HG03060 (cell line): ENCODE measurements at regions not wholly inside any gene's neighbourhood (a gene's known extent, or its start where the extent isn't known, plus 50 kb on each side); places are given as distances from the start of the nearest gene placed in this dataset.
"Not testable (repeated sequence)": the region's sequence is repeated elsewhere in the genome, so short reads cannot be mapped to it uniquely, and the experiment has no call there.

Source experiments
- ATAC-seq: cut with Tn5 transposase; IDR thresholded peaks from one replicate; pipeline ENCODE4 v1.9.1; 2021; ENCODE audit warnings: low read depth, moderate number of reproducible peaks; ENCODE audit not compliant: unreplicated experiment

DNA sequence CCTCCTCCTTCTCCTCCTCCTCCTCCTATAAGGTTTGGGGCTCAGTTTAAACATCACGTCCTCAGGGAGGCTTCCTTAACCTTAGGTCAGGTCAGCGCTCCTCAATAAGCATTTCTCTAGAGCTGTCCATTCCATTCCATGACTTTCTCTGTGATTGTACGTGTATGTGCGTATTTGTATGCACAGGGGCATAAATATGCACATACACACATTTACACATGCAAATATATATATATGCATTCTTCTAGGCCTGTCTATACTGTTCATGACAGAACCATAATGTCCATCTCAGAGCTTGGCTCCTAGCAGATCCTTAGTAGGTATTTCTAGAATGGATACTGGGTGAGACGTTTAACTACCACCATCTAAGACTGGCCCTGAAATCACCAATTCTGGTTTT, 258.6 kb downstream of the STIM2 start:
- ATAC-seq = no peak

DNA sequence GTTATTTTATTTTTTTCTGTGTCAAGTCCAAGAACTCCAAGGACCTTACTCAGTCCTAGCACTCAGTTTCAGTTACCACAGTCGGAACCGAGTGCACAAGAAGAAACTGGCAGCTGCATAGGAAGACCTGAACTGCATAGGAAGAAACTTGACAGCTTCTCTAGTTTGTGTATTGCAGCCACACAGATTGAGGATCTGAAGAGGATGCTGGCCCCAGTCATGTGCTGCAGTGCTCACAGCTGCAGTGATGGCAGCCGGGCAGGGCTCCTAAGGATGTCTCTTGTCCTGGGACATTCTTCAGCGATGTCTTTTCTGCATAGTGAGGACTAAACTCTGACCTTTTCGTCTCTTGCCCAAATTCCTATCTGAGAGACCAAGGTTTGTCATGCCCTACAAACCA, 261.2 kb downstream of the STIM2 start:
- ATAC-seq = no peak

DNA sequence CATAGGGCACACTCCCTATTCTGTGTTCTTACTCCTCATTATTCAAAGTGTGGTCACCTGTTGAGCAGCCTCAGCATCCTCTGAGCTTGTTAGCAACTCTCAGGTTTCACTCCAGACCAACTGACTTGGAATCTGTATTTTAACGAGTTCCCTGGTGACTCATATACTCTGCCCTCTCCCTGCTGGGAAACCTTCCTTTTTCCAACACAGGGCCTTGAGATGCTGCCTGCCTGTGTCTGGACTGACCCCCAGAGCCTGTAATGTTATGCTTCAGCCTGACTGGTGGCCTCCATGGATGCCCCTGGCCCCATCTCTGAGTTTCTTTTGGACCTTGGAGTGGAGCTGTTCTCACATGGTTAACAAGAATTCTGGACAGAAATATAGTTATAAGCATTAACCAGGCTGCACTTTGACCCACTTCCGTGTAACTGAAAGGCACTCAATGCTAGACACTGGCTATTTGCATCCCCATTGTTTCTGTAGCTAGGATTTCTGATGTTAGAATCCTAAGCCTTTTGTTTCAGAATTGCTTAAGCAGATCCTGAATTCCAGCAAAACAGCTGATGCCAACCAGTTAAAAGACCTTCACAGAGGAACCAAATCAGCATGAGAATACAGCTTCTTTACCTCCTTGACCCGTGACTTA, 262.6 kb downstream of the STIM2 start:
- ATAC-seq = no peak

DNA sequence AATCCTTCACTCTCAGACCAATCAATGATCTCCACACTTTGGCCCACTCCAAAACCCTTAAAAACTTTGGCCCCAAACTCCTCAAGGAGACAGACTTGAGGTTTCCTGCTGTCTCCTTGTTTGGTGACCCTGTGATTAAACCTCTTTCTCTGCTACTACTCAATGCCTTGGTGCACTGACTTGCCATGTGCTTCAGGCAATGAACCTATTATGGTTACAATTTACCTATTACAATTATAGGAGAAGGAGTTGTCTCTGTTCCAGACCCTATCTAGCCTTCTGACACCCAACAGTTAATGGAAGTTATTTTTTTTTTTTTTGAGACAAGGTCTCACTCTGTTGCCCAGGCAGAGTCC, 263.1 kb downstream of the STIM2 start:
- no peak for ATAC-seq

DNA sequence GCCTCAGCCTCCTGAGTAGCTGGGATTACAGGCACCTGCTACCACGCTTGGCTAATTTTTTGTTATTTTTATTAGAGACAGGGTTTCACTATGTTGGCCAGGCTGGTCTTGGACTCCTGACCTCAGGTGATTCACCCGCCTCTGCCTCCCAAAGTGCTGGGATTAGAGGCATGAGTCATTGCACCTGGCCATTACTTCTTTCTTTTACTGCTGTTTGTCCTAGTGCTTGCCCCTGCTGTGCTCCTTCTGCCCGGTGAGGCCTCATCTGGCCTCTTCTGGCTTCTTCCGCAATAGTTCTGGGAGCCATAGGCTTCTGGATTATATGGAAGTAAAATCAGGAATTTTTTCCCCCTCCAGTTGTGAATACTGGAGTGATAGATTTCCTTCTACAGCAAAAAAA, 266.3 kb downstream of the STIM2 start:
- ATAC-seq = not testable (repeated sequence)

DNA sequence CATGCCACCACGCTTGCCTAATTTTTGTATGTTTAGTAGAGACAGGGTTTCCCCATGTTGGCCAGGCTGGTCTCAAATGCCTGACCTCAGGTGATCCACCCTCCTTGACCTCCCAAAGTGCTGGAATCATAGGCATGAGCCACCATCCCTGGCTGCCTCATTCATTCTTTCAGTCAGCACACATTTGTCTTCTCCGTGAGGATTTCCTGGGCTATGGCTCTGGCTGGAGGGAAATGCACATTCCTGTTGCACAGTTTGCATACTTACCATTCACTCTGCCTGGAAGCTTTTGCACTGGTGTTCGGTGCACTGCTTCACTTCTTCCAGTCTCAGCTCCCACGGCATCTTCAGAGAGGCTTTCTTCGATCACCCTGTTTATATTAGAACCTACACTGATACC, 267.8 kb downstream of the STIM2 start:
- no peak for ATAC-seq

DNA sequence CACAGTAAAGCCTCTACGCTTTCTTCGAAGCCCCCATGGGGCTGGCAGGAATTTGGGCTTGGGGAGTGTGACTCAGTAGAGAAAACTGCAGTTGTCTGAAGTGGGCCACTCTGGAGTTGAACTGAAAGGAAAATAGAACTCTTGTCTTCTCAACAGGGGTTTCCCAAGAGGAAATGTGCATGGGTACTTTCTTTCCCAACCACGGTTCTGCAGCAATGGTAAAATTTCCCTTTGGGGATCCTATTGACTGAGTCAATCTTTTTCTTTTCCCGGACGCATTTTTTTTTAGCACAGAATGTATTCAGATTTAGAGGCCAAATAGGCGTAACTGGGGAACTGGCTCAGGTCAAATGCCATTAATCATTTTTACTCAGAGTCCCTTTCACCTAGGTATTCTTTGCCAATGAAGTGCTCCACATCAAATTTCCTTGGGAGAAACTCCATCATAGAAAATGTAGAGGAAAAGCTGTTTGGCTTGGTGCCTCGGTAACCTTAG, 269.3 kb downstream of the STIM2 start:
- no peak for ATAC-seq

DNA sequence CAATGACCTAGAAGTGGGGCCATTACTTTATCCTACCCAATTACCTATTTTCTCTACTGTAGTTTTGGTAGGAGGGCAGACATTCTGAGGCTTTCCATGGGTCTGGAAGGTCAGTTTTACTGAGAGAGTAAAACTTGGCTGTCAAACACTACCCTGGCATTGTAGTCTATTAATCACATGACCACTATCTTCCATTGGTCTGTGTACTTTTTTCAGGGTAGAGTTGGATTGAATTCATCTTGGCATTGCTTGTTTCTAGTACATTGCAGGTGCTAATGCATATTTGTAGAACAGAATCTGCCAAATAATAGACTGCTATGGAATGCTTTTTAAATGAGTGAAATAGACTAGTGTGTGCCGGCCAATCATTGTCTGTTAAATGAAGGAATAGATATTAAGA, 271.9 kb downstream of the STIM2 start:
- ATAC-seq = no peak

DNA sequence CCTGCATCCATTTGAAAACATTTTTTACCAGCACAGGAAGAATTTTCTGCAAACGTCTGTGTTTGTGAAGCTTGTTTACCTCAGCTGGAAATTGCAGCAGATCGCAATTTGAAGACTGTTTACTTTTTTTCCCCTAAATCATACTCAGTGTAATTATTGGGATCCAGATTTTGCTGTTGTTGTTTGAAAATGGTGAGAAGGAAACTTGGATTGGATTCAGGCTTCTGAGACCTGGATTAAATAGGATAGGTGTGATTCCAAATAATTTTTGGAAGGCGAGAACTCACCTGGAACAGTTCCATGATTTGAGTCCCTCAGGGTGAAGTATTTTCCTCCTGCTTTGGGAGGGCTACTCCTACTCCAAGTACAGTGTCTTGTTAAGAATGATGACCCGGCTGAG, 279.8 kb downstream of the STIM2 start:
- no peak for ATAC-seq

DNA sequence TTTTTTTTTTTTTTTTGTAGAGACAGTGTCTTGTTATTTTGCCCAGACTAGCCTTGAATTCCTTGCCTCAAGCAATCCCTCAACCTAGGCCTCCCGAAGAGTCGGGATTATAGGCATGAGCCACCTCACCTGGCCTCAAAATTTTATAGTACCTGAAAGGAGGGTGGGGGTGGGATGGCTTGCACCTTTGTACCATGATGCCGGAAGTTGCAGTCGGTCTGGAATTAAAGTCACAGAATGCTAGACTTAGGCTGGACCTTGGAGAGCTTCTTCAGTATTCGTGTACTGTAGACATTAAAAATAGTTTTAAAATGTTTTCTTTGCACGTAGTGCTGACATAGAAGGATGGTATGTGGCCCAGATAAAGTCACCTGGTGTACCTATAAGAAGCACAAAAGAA, 280.9 kb downstream of the STIM2 start:
- ATAC-seq = no peak

DNA sequence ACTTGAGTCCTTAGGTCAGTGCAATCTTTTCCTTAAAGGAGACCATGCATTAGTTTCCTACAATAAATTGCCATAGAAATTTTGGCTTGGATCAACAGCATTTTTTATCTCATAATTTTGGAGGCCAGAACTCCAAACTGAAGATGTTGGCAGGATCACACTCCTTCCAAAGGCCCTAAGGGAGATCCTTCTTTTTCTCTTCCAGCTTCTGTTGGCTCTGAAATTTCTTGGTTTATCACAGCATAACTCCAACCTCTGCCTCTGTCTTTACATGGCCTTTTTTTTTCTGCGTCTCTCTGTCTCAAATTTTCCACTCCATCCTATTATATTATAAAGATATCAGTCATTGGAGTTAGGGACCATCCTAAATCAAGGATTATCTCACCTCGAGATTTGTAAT, 282.2 kb downstream of the STIM2 start:
- ATAC-seq = no peak

DNA sequence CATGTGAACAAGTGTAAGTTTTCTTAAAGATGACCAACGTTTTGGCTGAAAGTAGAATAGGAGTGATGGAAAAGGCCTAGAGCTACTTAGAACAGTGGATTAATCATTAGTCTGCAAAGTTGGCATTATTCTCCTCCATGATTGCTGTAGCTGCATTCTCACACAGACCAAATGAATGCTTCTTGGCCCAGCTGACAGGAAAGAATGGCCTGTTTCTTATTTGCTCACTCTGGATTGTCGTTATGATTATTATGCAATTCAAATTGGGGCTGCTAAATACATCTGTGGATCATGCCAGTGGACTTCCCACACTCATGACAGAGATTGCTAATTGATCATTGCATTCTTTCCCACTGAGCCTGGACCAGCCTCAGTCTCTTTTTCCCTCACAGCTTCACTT, 285.0 kb downstream of the STIM2 start:
- ATAC-seq = no peak

DNA sequence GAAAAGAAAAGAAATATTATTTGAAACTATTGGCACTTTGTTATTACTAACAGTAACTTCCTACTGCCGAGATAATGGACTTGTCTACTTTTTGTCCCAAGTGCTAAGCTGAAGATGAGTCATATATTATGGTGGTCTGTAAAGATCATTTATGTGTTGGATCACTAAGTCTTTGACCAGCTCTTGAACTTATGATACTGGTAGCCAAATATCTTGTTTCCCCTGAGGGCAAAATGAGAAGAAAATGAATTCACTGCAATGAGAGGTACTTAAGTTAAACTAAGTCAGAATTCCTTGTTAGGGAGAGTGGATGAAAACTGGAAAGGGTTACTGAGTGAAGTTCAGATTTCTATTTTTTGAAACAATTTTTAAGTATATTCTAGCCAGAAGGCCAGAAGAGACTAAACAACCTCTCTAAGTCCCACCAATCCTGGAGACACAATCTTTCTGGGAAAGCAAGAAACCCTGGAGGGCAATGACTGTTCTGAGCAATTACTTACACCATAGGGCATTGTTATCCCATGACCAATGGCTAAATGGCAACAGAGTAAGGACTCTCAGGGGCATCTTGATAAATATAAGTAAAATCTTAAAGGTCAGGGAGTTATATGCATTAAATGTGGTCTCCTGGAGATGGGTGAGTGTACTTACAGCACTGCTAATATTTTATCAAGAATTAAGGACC, 287.7 kb downstream of the STIM2 start:
- ATAC-seq = no peak

DNA sequence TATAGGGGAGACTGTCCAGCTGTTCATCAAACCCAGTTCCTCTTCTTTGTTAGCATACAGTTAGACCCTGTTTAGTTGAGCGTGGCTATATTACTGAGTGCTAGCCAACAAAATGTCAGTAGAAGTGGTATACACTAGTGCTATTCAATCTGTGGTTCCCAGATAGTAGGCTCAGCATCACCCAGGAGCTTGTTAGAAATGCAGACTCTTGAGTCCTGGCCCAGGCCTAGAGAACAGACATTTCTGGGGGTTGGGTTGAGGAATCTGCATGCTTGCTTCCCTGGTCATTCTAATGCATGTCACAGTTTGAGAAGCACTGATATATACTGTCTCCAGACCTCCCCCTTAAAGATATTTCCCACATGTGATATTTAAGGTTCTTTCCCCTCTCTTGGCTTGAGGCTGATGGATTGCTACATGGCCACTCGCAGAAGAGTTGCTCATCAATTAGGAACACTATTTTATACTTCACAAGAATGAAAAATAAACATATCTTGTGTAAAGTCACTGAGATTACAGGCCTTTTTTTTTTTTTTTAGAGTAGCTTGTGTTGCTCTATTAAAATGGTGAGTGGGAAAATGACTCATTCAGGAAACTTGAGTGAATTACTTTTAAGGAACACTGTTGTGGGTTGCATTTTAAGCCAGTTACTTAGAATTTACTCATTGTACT, 289.0 kb downstream of the STIM2 start:
- no peak for ATAC-seq

DNA sequence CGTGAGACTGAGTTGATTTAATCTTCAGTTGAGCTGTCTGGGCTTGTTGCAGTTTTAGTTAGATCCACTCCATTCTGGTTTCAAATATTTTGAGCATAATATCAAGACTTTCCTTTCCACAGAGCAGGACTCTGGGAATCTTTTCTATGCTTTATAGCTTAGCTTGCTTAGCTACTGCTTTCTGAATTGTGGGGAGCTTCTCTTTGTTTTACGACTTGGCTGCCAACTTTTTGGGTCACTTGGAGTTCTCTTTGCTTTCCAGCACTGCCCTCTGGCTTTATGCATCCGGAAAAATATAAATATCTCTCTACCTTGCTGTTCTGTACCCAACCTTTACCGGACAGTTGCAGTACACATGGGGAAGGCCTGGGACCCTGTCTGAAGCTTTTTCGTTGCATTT, 292.1 kb downstream of the STIM2 start:
- no peak for ATAC-seq

DNA sequence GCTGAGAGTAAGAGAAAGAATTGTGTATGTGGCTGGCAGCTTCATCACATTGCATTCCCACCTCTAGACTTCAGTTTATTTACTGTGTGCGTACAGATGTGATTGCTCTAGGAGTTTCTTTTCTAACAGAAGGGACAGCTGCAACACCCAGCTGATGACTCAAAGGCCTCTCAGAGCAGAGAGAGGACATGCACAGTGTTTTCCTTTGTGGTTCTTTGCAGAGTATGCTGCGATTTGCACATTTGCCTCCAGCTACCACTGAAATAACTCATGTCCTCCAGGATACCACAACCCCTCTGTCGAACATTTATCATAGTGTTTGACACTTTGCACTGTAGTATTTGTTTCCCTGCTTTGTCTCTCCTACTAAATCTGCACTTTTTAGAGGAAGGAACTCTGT, 294.1 kb downstream of the STIM2 start:
- no peak for ATAC-seq

DNA sequence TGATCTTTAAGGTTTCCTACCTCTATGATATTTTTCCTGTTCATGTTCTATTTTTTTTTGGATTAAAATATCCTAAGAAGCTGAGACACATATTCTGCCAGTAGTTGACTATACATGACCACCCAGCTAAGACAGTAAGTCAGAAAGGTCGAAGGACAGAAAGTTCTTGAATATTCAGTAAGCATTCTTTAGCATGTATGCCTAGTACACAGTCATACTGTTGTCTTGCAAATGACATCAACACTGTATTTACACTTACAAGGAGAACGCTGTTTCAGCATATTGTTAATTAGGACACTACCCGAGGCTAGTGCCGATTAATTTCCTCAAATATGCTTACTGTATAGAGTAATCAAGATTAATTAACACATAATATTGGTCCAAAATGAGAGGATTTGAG, 300.6 kb downstream of the STIM2 start:
- ATAC-seq = no peak

DNA sequence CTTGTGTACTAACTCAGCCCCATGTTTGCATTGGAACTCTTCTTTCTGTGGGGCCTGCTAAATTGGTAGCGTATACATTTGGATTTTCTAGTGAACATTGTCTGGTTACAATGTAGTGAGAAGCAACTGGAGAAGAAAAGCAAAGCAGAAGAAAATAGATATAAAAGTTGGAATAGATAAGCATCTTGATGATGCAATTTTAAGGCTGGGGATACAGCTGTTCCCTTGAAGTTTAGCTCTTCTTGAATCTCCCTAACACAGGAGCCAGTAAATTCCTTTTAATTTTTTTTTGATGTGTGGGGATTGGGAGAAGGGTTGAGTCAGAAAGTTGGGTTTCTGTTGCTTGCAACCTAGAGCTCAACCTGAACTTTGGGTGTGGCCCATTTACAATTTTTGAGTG, 308.1 kb downstream of the STIM2 start:
- no peak for ATAC-seq

DNA sequence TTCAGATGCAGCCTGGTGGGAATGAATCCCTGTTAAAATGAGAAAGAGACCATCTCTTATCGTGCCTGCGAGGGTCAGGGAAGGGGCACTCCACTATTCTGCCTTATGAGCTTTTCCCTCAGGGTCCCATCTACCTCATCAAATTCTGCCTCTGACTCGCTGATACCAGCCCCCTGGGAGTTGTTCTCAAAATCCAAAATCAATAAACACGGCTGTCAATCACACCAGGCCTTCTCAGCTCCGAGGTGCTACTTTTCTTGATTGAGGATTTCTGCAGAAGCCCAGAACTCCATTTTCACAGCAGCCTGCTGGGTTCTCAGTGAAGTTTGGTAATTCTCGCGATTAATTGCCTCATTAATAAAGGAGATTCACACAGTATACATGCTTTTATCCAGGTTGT, 312.6 kb downstream of the STIM2 start:
- ATAC-seq = no peak

DNA sequence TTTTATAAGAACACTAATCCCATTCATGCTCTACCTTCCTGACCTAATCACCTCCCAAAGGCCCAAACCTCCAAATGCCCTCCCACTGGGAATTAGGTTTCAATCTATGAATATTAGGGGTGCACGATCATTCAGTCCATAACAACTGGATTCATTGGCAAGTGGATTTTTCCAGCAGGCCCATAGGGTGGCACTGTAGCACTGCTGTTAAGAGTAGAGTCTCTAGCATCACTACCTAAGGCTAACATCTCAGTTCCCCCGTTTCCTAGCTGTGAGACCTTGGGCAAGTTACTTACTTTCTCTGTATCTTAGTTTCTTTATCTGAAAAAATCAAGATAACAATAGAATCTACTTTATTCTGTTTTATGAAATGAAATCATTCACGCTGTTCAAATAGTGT, 315.8 kb downstream of the STIM2 start:
- ATAC-seq = no peak

DNA sequence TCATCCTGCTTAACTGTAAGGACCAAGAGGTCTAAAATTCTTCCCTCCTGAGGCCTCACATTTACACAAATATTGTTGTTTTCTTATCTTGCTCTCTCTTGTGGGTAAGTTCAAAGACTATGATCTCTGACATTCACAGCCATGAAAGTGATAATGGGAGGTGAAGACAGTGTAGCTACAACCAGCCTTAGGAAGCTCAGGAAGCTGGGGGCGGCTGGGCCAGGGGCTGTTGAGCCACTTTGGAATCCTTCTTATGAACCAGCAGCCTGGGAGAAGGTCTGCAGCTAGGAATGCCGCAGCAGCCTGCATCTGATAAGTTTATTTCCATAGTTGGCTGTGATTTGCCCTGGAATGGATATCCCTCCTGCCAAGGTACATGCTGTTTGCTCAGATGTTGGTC, 316.2 kb downstream of the STIM2 start:
- no peak for ATAC-seq

DNA sequence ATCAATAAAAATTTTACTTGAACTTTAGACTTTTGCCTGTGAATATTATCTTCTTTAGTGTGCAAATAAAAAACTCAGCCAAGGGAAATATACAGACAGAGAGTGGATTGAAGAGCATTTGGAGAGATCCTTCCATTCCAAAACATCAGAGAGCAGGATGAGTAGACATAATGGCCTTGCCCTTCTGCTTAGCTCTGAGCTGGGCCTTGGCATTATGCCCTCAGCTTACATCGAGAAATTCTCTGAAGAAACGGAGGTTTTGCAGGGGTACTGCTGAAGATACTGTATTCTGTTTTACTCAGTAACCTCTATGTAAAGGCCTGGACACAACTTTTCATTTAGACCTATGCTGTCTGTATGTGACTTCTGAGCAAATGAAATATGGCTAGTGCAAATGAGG, 317.4 kb downstream of the STIM2 start:
- no peak for ATAC-seq
